Naive B cell (primary cell): ENCODE measurements at regions not wholly inside any gene's neighbourhood (a gene's known extent, or its start where the extent isn't known, plus 50 kb on each side); places are given as distances from the start of the nearest gene placed in this dataset.

Source experiments
- ATAC-seq, 2 donors: fragments of 150-1000 bp; cut with Tn5 transposase; 2 replicates each; pipeline ENCODE4 v1.10.0; 2021; ENCODE audit warnings: low read depth in 2 of 2, mild to moderate bottlenecking in 2 of 2, moderate library complexity in 2 of 2
- DNase-seq: peaks from one replicate; pipeline ENCODE4 v3.0.0; 2022
- H3K27ac Mint-ChIP-seq, 6 donors: one replicate each; pipeline ENCODE4 v1.8.0; 2020 to 2022; ENCODE audit warnings: mild to moderate bottlenecking in 6 of 6, mixed read lengths in 6 of 6, moderate library complexity in 5 of 6, inconsistent platforms in 2 of 6
- H3K27me3 Mint-ChIP-seq, 3 donors: one replicate each; pipeline ENCODE4 v1.8.0; 2021 to 2022; ENCODE audit warnings: mixed read lengths in 3 of 3, mild to moderate bottlenecking in 1 of 3
- H3K36me3 Mint-ChIP-seq, 2 donors: one replicate each; pipeline ENCODE4 v1.8.0; 2020 to 2022; ENCODE audit warnings: mixed read lengths in 2 of 2, inconsistent platforms in 1 of 2, mild to moderate bottlenecking in 1 of 2
- H3K4me1 Mint-ChIP-seq, 3 donors: one replicate each; pipeline ENCODE4 v1.8.0; 2020 to 2022; ENCODE audit warnings: mixed read lengths in 3 of 3, inconsistent platforms in 1 of 3, mild to moderate bottlenecking in 1 of 3, moderate library complexity in 1 of 3
- H3K4me3 Mint-ChIP-seq, 8 donors: one replicate each; pipeline ENCODE4 v1.8.0; 2020 to 2022; ENCODE audit warnings: mild to moderate bottlenecking in 8 of 8, mixed read lengths in 8 of 8, moderate library complexity in 8 of 8, inconsistent platforms in 2 of 8
- H3K9me3 Mint-ChIP-seq, 7 donors: one replicate each; pipeline ENCODE4 v1.8.0; 2020 to 2022; ENCODE audit warnings: mixed read lengths in 7 of 7, mild to moderate bottlenecking in 5 of 7, inconsistent platforms in 2 of 7, moderate library complexity in 1 of 7

GRCh38 chr9:13705918-13706317 lies 426.4 kb upstream of the MPDZ start:
- Mint-ChIP-seq H3K27me3 (no peaks in the 10 kb centered on the region), H3K4me1 (no peaks in the 10 kb centered on the region), H3K27ac (no peak overlapping the region), H3K4me3 (no peak overlapping the region), H3K9me3 (peaks cover 0 to 9% (median 3%) of the 10 kb centered on the region in 7 donors), H3K36me3 (no peaks in the 10 kb centered on the region)
- no peak for ATAC-seq
- no peak for DNase-seq

GRCh38 chr9:13705373-13705772 lies 425.9 kb upstream of the MPDZ start:
- Mint-ChIP-seq H3K4me3 (no peak overlapping the region), H3K36me3 (no peaks in the 10 kb centered on the region), H3K9me3 (peaks cover 0 to 7% (median 3%) of the 10 kb centered on the region in 7 donors), H3K27ac (no peak overlapping the region), H3K4me1 (no peaks in the 10 kb centered on the region), H3K27me3 (no peaks in the 10 kb centered on the region)
- DNase-seq (no peak), ATAC-seq (no peak)

GRCh38 chr9:13690595-13690994 lies 411.1 kb upstream of the MPDZ start:
- Mint-ChIP-seq H3K27ac (no peak overlapping the region), H3K9me3 (peaks cover 2 to 25% (median 8%) of the 10 kb centered on the region in 7 donors), H3K27me3 (no peaks in the 10 kb centered on the region), H3K4me1 (no peaks in the 10 kb centered on the region), H3K36me3 (no peaks in the 10 kb centered on the region), H3K4me3 (no peak overlapping the region)
- DNase-seq: no peak
- no peak for ATAC-seq

GRCh38 chr9:13689925-13690324 lies 410.4 kb upstream of the MPDZ start:
- H3K4me3 Mint-ChIP-seq: no peak overlapping the region
- H3K36me3 Mint-ChIP-seq: no peaks in the 10 kb centered on the region
- no peak overlapping the region for H3K27ac Mint-ChIP-seq
- ATAC-seq: no peak
- H3K27me3 Mint-ChIP-seq: no peaks in the 10 kb centered on the region
- DNase-seq: no peak
- H3K9me3 Mint-ChIP-seq: peaks cover 2 to 20% (median 8%) of the 10 kb centered on the region in 7 donors
- no peaks in the 10 kb centered on the region for H3K4me1 Mint-ChIP-seq

- no peaks in the 10 kb centered on the region for H3K4me1 Mint-ChIP-seq
- ATAC-seq: no peak
- H3K4me3 Mint-ChIP-seq: no peak overlapping the region
- H3K36me3 Mint-ChIP-seq: no peaks in the 10 kb centered on the region
- H3K9me3 Mint-ChIP-seq: peaks cover 2 to 15% (median 8%) of the 10 kb centered on the region in 7 donors
- no peak overlapping the region for H3K27ac Mint-ChIP-seq
- H3K27me3 Mint-ChIP-seq: no peaks in the 10 kb centered on the region
- DNase-seq: no peak
These were observed 409.6 kb upstream of the MPDZ start for GRCh38 chr9:13688990-13689600.

DNA sequence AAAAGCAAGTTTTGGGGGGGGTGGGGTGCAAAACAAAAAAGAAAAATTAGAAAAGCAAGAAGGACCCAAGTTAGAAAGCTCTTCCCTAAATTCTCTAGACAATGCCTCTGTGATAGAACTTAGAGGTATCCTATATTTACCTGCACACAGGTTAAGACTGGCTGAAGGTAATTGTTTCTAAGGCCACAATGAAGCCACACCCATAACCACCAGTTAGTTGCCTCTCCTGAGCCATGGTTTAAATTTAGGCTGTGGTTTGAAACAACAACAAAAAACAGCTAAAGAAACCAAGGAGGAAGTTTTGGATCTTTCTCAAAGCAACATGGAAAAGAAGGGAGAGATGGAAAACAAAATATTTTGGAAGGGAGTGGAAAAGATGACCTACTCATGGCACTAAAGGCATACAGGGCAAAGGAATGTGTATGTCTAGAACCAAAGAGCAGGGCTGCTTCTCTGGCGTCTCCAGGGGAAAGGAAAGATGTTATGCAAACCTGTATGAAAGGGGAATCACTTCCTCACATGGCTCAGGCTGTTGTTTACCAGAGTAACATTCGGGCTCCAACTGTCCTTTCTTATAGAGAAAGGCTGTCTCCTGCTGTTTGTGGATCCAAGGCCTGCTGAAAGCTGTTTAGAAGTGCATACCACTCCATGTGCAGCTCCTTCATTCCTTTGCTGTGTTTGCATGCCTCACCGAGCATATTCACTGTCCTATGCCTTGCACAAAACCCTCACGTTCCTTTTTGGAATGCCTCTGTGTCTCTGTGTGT lies 408.9 kb upstream of the MPDZ start:
- Mint-ChIP-seq H3K27me3 (no peaks in the 10 kb centered on the region), H3K4me3 (no peak overlapping the region), H3K4me1 (no peaks in the 10 kb centered on the region), H3K36me3 (no peaks in the 10 kb centered on the region), H3K27ac (no peak overlapping the region), H3K9me3 (peaks cover 2 to 13% (median 4%) of the 10 kb centered on the region in 7 donors)
- ATAC-seq (no peak), DNase-seq (no peak)

DNA sequence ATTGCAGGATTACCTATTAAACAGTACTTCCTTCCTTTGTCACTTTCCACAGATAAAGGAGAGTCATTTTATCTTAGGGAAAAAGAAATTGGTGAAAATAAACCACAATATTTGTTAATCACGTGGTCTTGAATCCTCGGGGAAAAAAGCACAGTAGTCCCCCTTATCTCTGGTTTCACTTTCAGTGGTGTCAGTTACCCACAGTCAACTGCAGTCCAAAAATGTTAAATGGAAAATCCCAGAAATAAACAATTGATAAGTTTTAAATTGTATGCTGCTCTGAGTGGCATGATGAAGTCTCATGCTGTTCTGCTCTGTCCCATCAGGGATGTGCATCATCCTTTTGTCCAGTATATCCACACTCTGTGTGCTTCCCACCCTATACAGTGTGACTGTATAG lies 405.2 kb upstream of the MPDZ start:
- H3K9me3 Mint-ChIP-seq: peaks cover 0 to 6% (median 2%) of the 10 kb centered on the region in 7 donors
- no peak overlapping the region for H3K27ac Mint-ChIP-seq
- no peaks in the 10 kb centered on the region for H3K27me3 Mint-ChIP-seq

GRCh38 chr9:13677801-13678200 lies 398.3 kb upstream of the MPDZ start:
- ATAC-seq: no peak
- H3K4me3 Mint-ChIP-seq: no peak overlapping the region
- H3K4me1 Mint-ChIP-seq: no peaks in the 10 kb centered on the region
- peak overlapping the region in 1 of 6 donors; percentile 3 for H3K27ac Mint-ChIP-seq
- peaks cover 0 to 12% (median 4%) of the 10 kb centered on the region in 7 donors for H3K9me3 Mint-ChIP-seq
- no peaks in the 10 kb centered on the region for H3K27me3 Mint-ChIP-seq
- no peak for DNase-seq
- no peaks in the 10 kb centered on the region for H3K36me3 Mint-ChIP-seq

More for the DNA sequence above, 405.2 kb upstream of the MPDZ start:
- no peaks in the 10 kb centered on the region for H3K36me3 Mint-ChIP-seq
- DNase-seq (no peak), ATAC-seq (no peak)
- H3K4me3 Mint-ChIP-seq: no peak overlapping the region
- no peaks in the 10 kb centered on the region for H3K4me1 Mint-ChIP-seq

GRCh38 chr9:13675638-13676000 lies 396.1 kb upstream of the MPDZ start:
- Mint-ChIP-seq H3K27ac (no peak overlapping the region), H3K9me3 (peaks cover 0 to 9% (median 6%) of the 10 kb centered on the region in 7 donors), H3K27me3 (no peaks in the 10 kb centered on the region), H3K4me3 (no peak overlapping the region), H3K36me3 (no peaks in the 10 kb centered on the region), H3K4me1 (no peaks in the 10 kb centered on the region)
- DNase-seq: no peak
- no peak for ATAC-seq

DNA sequence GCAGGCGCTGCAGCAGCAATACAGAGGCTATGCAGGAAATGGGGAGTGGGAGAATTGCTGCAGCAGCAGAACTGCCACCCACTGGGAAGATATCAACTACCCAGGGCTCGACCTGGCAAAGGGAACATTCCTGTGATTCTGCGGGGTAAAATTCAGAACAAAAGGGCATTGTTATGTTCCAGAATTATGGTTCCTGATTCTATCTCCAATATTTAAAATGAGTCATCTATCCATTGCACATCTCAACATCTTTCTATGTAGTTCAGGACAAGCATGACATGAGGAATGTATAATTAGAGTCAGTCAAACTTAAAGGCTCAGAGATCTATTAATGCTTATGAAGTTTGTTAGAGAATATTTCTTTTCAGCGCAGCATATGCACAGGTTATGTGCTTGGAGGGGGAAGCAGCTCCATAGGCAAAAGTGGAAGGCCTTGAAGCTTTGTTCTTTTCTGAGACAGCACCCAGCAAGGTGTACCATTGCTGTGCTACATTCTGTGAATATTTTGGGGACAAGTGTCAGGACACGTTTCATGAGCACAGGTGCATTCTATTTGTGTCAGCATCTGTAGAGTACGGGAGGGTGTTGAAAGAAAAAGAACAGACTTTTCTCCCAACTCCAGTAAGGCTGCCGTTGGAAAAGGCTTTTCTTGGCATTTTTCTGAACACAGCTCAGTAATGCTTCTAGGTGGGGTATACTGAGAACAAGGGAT lies 395.6 kb upstream of the MPDZ start:
- Mint-ChIP-seq H3K27me3 (no peaks in the 10 kb centered on the region), H3K27ac (no peak overlapping the region), H3K4me1 (no peaks in the 10 kb centered on the region), H3K9me3 (peaks cover 0 to 8% (median 6%) of the 10 kb centered on the region in 7 donors), H3K4me3 (no peak overlapping the region), H3K36me3 (no peaks in the 10 kb centered on the region)
- ATAC-seq: no peak
- no peak for DNase-seq

DNA sequence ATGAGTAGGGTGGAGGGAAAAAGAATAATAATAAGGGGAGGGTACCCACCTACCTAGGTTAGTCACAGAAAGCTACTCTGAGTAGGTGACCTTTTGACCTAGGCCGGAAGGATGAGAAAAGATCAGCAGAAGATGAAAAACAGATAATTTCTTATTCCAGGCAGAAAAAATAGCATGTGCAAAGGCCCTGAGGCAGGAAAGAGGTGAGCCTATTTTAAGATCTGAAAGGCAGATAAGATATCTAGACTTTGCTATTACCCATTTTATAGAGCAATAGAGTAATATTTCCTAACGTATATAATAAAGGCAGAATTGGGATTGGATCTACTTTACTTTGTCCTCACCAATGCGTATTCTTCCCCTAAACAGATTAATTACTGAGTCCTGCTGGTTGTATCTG lies 393.9 kb upstream of the MPDZ start:
- Mint-ChIP-seq H3K4me1 (no peaks in the 10 kb centered on the region), H3K27ac (no peak overlapping the region), H3K27me3 (no peaks in the 10 kb centered on the region), H3K9me3 (peaks cover 2 to 18% (median 11%) of the 10 kb centered on the region in 7 donors), H3K4me3 (no peak overlapping the region), H3K36me3 (no peaks in the 10 kb centered on the region)
- DNase-seq (no peak), ATAC-seq (no peak)

DNA sequence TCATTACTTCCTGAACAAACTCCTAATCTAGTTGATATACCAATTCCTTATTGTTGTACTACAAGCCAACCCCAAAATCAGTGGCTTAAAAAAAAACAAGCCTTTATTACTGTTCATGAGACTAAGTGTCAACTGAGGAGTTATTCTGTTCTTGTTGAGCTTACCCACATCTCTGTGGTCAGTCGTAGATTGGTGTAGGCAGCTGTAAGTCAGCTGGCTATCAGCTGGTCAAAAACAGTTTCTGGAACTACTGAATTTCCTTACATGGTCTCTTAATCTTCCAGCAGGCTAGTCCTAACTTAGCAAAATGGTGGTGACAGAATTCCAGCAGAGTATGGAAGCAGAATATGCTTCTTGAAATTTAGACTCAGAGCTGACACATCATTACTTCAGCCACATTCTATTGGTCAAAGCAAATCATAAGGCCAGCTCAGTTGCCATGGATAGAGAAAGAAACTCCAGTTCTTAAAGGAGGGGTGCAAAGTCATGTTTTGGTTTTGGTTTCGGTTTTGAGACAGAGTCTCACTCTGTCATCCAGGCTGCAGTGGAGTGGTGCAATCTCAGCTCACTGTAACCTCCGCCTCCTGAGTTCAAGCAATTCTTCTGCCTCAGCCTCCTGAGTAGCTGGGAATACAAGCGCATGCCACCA lies 386.1 kb upstream of the MPDZ start:
- Mint-ChIP-seq H3K9me3 (peaks cover 7 to 30% (median 12%) of the 10 kb centered on the region in 7 donors), H3K27ac (no peak overlapping the region), H3K27me3 (no peaks in the 10 kb centered on the region), H3K4me1 (no peaks in the 10 kb centered on the region), H3K36me3 (no peaks in the 10 kb centered on the region), H3K4me3 (no peak overlapping the region)
- no peak for ATAC-seq
- DNase-seq: no peak

GRCh38 chr9:13661014-13661413 lies 381.5 kb upstream of the MPDZ start:
- no peaks in the 10 kb centered on the region for H3K4me1 Mint-ChIP-seq
- DNase-seq (no peak), ATAC-seq (no peak)
- H3K9me3 Mint-ChIP-seq: peaks cover 3 to 18% (median 5%) of the 10 kb centered on the region in 7 donors
- H3K27ac Mint-ChIP-seq: no peak overlapping the region
- no peaks in the 10 kb centered on the region for H3K27me3 Mint-ChIP-seq
- H3K36me3 Mint-ChIP-seq: no peaks in the 10 kb centered on the region
- H3K4me3 Mint-ChIP-seq: no peak overlapping the region
